ENCODE measurements at regions not wholly inside any gene's neighbourhood (a gene's known extent, or its start where the extent isn't known, plus 50 kb on each side); places are given as distances from the start of the nearest gene placed in this dataset.

GRCh38 chr18:76605341-76605929 lies 110.4 kb upstream of the ZNF516 start:
- TF ChIP-seq CTCF (IDR thresholded peaks at IDR 0.05; ENCODE audit: borderline replicate concordance, extremely low read depth, low read length, poor library complexity, severe bottlenecking) = no peak
- no peak for TF ChIP-seq EZH2 (IDR thresholded peaks at IDR 0.05; ENCODE audit: borderline replicate concordance, low read depth, low read length, severe bottlenecking)

All from DND-41 (cell line).